ENCODE measurements at regions not wholly inside any gene's neighbourhood (a gene's known extent, or its start where the extent isn't known, plus 50 kb on each side); places are given as distances from the start of the nearest gene placed in this dataset.

DNA sequence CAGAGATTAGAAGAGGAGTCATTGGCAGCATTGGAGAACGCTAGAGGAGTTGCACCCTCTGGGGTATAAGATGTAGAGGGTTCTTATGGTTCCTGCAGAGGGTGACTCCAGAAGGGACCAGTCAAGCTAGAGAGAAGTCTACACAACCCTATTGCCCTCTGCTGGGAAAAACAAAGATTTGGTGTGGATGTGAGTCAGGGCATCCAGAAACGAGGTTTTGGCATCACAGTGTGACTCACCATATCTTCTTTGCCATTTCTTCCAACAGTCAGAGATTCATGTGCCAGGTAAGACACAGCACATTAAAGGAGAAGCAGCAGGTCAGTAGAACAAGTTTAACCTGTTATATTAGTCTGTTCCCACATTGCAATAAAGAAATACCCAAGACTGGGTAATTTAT, 598.8 kb downstream of the MAFB start:
- no peak for TF ChIP-seq POLR2A (IDR thresholded peaks at IDR 0.05; ENCODE audit: low read length)
- no peak for DNase-seq

DNA sequence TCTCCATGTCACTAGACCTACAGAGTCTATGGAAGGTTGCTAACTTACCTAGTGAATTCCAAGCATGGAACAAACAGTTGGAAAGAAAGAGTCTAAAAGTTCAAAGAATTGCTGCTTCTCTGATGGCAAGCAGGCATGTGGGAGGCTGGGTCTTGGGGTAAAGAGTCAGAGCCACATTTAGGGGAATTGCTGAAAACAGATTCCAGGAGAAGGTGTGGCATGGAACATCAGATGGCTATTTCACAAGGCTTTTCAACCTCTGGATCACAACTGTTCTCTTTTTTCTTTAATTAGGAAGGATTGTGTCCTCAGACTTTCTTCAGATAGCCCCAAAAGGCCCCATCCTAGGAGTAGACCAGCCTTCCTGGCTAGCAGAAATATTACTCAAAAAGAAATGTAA, 601.5 kb downstream of the MAFB start:
- no peak for DNase-seq
- TF ChIP-seq POLR2A (IDR thresholded peaks at IDR 0.05; ENCODE audit: low read length) (no peak), GATA1 (IDR thresholded peaks at IDR 0.05; ENCODE audit: low read depth, low read length) (no peak)

DNA sequence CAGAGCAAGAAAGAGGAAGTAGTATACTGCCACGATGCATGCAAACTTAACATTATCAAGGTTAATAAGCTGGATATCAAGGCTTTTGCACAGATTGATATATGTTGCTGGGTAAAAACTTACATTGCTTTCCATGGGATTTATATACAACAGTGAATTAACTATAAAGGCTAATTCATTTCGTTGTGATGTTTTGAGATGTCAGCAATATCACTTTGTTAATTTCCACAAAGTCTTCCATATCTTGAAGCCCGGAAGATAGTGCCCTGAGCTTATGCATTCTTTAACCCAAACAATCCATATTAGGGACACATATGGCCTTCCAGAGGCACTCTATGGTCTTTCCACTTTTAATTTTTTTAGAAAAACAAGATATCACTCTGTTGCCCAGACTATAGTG, 603.5 kb downstream of the MAFB start:
- TF ChIP-seq GATA1 (IDR thresholded peaks at IDR 0.05; ENCODE audit: low read depth, low read length) (no peak), POLR2A (IDR thresholded peaks at IDR 0.05; ENCODE audit: low read length) (no peak)
- DNase-seq = no peak

DNA sequence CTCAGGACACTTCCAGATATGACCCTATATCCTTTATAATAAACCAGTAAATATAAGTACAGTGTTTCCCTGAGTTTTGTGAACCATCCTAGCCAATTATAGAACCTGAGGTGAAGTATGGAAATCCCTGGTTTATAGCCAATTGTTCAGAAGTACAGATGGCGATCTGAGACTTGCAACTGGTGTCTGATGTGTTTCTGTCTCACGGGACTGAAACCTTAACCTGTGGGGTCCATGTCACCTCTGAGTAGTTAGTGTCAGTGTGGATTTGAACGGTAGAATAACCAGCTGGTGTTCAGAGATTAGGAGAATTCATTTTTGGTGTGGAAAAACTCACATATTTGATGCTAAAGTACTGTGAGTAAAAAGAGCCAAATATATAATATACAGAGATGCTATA, 606.6 kb downstream of the MAFB start:
- DNase-seq = no peak
- TF ChIP-seq GATA1 (IDR thresholded peaks at IDR 0.05; ENCODE audit: low read depth, low read length) = no peak
- TF ChIP-seq POLR2A (IDR thresholded peaks at IDR 0.05; ENCODE audit: low read length) = no peak

DNA sequence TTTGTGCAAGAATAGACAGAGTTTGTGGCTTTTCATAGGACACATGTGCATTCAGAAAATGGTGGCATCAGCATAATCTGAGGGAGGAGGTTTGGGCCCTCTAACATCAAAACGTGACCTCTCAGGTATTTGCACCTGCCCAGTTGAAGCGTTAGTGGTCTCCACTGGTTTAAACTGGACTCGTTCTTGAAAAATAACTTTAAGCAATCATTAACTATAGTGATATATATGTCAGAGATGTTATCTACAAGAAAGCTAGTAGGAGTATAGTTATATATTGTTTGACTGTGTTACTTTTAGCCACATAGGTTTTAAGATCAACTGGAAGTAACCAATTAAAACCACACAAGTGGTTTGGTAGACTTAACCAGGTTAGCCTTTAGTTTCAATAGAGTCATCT, 607.4 kb downstream of the MAFB start:
- no peak for DNase-seq
- TF ChIP-seq GATA1 (IDR thresholded peaks at IDR 0.05; ENCODE audit: low read depth, low read length) = no peak
- TF ChIP-seq POLR2A (IDR thresholded peaks at IDR 0.05; ENCODE audit: low read length) = no peak

DNA sequence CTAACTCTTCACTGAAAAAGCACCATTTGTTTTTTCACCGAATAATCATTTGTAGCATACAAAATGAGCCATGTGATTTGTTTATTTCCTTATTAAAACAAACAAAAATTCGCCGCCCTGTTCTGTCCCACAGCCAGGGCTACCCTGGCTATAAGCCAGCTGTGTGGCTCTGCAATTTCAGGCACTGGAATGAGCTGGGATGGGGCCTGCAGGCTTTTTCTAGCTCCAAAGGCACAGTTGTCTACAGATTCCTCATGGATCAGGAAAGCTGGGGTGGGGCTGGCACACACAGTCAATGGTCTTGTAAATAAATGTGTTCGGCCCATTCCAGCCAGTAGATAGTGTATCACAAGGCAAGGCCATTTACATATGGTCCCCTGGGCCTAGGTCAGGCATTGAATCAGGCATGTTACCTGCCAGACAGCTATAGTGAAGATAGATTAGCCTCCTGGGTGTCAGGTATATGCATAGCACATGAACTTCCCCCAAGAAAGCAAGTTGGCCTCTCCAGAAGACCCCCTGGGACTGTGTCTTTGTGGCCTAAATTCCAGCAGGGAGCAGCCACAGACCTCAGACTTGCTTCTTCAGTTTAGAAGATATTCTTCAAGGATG, 608.9 kb downstream of the MAFB start:
- TF ChIP-seq POLR2A (IDR thresholded peaks at IDR 0.05; ENCODE audit: low read length) (no peak), GATA1 (IDR thresholded peaks at IDR 0.05; ENCODE audit: low read depth, low read length) (no peak)
- no peak for DNase-seq

DNA sequence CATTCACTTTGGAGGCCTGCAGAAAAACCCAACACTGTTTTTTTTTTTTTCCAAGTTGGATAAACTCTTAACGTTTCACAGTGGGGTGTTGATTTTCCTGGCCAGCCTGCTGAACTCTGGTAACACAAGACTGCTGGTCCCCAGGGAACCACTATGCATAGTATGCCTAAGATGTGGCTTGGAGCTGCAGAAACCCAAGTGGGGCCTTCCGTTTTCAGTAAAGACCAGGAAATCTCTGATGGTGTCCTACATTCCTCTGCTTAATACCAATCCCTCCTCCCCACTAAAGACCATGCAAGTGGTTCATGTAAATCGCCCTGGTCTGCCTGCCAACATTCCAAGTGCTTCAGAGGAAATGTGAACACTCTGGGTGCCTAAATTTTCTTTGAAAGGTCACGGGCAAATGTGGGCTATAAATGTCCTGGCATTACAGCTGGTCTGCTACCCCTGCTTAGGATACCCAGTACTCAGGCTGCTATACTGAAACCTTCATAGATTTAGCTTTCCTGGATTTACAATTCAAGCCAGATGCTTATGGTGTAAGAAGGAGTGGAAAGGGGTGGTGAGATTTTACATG, 615.4 kb downstream of the MAFB start:
- no peak for TF ChIP-seq GATA1 (IDR thresholded peaks at IDR 0.05; ENCODE audit: low read depth, low read length)
- no peak for TF ChIP-seq POLR2A (IDR thresholded peaks at IDR 0.05; ENCODE audit: low read length)
- DNase-seq = no peak

DNA sequence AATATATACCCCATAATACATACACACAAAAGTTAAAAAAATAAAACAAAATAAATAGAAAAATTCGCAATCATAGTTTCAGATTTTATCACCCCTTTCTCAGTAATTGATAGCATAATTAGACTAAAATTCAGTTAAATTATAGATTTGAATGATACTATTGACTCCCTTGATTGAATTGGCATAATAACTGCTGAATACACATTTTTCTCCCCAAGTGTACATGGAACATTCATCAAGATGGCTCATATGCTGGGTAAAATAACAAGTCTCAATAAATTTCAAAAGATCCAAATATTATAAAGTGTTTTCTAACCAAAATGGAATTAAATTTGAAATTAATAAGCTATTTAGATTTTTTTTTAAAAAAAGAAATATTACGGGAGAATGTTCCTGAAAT, 616.1 kb downstream of the MAFB start:
- DNase-seq = no peak
- no peak for TF ChIP-seq POLR2A (IDR thresholded peaks at IDR 0.05; ENCODE audit: low read length)

DNA sequence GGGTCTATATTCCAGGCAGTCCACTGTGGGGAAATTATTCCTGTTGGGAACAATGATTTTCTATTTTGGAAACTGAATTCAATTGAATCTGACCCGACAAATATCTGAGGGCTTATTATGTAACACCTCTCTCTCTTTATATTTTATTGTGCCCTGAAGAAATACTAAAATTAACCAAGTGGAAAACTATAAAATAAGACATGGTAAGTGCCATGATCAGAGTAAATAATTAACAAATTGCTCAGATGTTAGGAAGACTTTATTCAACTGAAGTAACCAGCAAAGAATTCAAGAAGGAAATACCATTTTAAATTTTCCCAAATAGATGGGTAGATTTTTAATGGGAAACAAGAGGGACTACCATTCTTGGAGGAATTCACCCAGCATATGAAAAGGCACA, 632.9 kb downstream of the MAFB start:
- no peak for DNase-seq
- TF ChIP-seq POLR2A (IDR thresholded peaks at IDR 0.05; ENCODE audit: low read length) (no peak), GATA1 (IDR thresholded peaks at IDR 0.05; ENCODE audit: low read depth, low read length) (no peak)

DNA sequence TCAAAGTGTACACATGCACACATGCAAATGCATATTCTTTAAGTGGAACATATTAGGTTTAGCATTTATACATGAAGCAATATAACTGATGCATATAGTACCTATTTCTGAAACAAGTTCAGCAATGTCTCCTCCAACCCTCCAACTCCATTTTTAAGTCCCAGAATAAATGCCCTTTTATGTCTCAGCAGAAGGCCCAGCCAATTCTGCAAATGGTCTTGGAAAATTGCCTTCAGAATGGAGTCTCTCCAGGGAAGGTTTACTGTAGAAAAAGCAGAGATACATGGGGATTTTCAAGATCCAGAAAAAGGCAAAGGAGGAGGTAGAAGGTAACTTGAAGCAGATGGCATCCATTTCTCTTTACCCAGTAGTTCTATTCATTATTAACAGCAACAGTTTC, 633.3 kb downstream of the MAFB start:
- TF ChIP-seq GATA1 (IDR thresholded peaks at IDR 0.05; ENCODE audit: low read depth, low read length) (no peak), POLR2A (IDR thresholded peaks at IDR 0.05; ENCODE audit: low read length) (no peak)
- no peak for DNase-seq

DNA sequence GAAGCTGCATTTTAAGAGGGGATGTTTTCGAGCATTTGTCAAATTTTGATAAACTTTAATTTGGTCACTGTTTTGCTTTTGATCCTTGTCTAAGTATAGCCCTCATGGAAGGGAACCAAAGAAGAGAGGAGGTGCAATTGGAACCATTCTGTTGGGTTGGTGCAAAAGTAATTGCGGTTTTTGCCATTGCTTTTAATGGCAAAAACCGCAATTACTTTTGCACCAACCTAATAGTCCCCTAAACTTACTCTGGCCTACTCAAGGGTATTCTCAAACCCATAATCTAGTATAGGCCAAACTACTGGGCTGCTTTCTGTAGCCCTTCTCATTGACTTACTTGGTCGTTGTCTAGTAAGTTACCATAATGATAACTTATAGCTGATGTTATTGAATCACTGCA, 634.7 kb downstream of the MAFB start:
- no peak for DNase-seq
- no peak for TF ChIP-seq GATA1 (IDR thresholded peaks at IDR 0.05; ENCODE audit: low read depth, low read length)

DNA sequence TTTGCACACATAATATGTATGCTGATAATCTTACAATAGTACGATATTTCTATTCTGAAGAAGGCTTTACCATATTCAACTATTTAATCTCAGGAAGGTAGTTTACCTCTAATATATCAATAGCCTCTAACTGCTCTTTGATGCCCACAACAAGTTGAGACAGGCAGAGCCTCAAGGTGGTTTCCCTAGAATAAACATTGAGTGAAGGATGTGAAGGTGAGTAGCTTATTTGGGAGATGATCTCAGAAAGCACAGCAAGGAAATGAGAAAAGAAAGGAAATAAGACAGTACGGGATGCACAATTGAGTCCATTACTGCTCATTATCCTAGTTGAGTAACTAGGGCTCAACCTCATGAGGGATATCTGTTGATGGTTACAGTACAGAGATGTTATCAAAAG, 638.4 kb downstream of the MAFB start:
- TF ChIP-seq GATA1 (IDR thresholded peaks at IDR 0.05; ENCODE audit: low read depth, low read length) = no peak
- no peak for TF ChIP-seq POLR2A (IDR thresholded peaks at IDR 0.05; ENCODE audit: low read length)
- no peak for DNase-seq

DNA sequence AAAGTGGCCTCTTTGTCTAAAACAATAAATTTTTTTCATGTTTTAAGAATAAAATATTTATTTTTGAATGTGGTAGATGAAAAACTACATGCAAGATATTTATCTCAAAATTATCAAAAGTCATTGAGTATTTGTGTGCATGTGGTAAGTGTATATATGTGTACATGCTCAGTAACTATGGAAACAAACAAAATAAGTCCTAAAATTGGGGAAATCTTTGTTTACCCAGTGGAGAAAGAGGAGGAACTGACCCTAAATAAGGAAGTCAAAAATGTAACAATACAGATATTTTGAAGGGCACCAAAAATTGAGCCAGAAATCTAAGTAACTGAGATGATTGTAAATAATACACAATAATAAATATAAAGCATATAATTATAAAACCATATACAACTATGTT, 639.2 kb downstream of the MAFB start:
- no peak for DNase-seq
- TF ChIP-seq GATA1 (IDR thresholded peaks at IDR 0.05; ENCODE audit: low read depth, low read length) (no peak), POLR2A (IDR thresholded peaks at IDR 0.05; ENCODE audit: low read length) (no peak)

DNA sequence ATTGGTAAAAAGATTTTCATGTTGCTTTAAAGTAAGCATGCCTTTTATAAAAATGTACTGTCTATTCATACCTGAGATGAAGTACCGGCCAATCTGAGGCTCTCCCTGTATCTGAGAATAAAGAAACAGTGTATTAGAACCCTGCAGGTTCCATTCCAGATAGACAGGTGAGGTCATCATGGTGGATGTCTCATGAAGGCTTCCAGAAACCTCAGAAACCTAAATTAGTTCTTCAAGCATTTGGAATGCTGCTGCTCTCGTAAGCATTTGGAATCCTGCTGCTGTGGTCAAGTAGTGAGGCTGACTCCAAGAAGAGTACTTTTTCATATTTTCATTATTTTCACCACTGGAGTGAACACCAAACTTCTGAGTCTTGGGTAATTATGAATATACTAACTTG, 642.3 kb downstream of the MAFB start:
- no peak for DNase-seq
- no peak for TF ChIP-seq POLR2A (IDR thresholded peaks at IDR 0.05; ENCODE audit: low read length)
- TF ChIP-seq GATA1 (IDR thresholded peaks at IDR 0.05; ENCODE audit: low read depth, low read length) = no peak

DNA sequence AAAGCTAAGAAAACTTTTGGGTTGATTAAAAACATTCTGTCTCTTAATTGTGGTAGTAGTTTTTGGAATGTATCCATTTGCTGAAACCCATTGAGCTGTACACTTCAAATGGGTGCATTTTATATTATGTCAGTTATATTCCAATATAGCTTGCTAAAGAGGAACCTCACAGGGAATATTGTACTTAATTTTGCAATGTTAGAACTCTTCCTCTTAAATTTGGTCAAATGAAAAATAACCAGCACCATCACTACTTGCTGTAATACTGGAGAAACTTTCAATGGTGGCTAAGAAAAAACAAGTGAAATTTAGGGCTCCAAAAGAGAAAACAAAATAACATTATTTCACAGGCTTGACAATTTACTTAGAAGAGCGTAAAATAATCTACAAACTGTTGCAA, 651.5 kb downstream of the MAFB start:
- TF ChIP-seq POLR2A (IDR thresholded peaks at IDR 0.05; ENCODE audit: low read length) = no peak
- no peak for TF ChIP-seq GATA1 (IDR thresholded peaks at IDR 0.05; ENCODE audit: low read depth, low read length)
- no peak for DNase-seq

DNA sequence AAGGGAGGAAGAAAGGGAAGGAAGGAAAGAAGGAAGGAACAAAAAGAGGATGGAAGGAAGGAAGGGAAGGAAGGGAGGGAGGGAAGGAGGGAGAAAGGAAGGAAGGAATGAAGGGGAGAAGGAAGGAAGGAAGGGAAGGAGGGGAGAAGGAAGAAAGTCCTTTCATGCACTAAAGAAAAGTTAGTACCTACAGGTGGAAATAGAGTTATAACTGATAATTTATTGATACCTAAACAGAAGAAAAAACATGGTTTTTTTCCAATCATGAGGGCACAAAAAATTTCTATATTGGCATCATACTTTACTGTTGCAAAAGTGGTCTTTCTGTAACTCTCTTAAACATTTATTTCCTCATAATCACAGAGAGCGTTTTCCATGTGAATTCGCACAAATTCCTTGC, 659.4 kb downstream of the MAFB start:
- no peak for TF ChIP-seq POLR2A (IDR thresholded peaks at IDR 0.05; ENCODE audit: low read length)
- no peak for TF ChIP-seq GATA1 (IDR thresholded peaks at IDR 0.05; ENCODE audit: low read depth, low read length)

More for the DNA sequence above, 659.4 kb downstream of the MAFB start:
- no peak for DNase-seq
